Pancreas (tissue), 10 donors: ENCODE measurements at regions not wholly inside any gene's neighbourhood (a gene's known extent, or its start where the extent isn't known, plus 50 kb on each side); places are given as distances from the start of the nearest gene placed in this dataset.

Source experiments
- ATAC-seq, 4 donors: fragments of 200-7000 bp; cut with Tn5 transposase; one replicate each; pipeline versions ENCODE4 v1.8.0 to v1.9.1; 2020; ENCODE audit warnings: mild to moderate bottlenecking in 4 of 4, moderate library complexity in 4 of 4
- DNase-seq, 6 donors: peaks; one replicate each; pipeline ENCODE4 v3.0.0-alpha.2; 2020
- FAIRE-seq: peaks from 2 replicates; lab custom pipeline; 2012; peaks lifted over from hg19 to GRCh38; lab: Jason Lieb, UNC
- H3K27ac ChIP-seq, 4 donors: fragments of 200-600 bp; sonication (generic); 1 replicate in 3 of 4; 2 replicates in 1 of 4; pipeline versions ENCODE4 v1.5.0 to v1.8.0; 2020
- H3K27me3 ChIP-seq, 4 donors: fragments of 200-600 bp; one replicate each; pipeline ENCODE4 v1.8.0; 2021
- H3K36me3 ChIP-seq, 3 donors: fragments of 200-600 bp; sonication (generic) in 1 of 3; one replicate each; pipeline versions ENCODE4 v1.5.0 to v1.8.0; 2020 to 2021
- H3K4me1 ChIP-seq, 3 donors: fragments of 200-600 bp; one replicate each; pipeline ENCODE4 v1.8.0; 2021
- H3K4me3 ChIP-seq, 4 donors: fragments of 200-600 bp; sonication (generic) in 2 of 4; one replicate each; pipeline versions ENCODE4 v1.5.0 to v1.8.0; 2020 to 2021
- H3K9me3 ChIP-seq, 4 donors: fragments of 200-600 bp; one replicate each; pipeline ENCODE4 v1.8.0; 2021
- CTCF ChIP-seq, 4 donors: fragments of 200-600 bp; sonication (generic) in 3 of 4; IDR thresholded peaks; one replicate each; pipeline versions ENCODE4 v1.5.0 to v1.8.0; 2021; ENCODE audit warnings: antibody characterized with exemption in 4 of 4
- WGBS, 2 donors: extraction: QIAGEN DNeasy Blood & Tissue Kit; methylation state at CpG; one replicate each; pipeline ENCODE4 v1.1.7; 2013; 5-methylcytosine and 5-hydroxymethylcytosine counted together
- intact Hi-C, 3 donors: fragments of 100-400 bp; cut with DNase I; formaldehyde crosslinking; loops; one replicate each; pipeline versions ENCODE4 v1.11.1 to v1.14.2; 2022
- donor health status: healthy with polysubstance abuse.
- donor health status: DM: no; HTN: no; CAD: no; lungs with moderate emphysema.
- donor health status: DM: no; HTN: no; CAD: no.
- donor health status: control.
- donor health status: control.
- donor health status: Bipolar disorder and iron deficiency.
- donor health status: DM: yes; HTN: yes; CAD: no.
- donor health status: DM: no; HTN: no; CAD: no.
- donor health status: DM: no; HTN: no; CAD: no.
- donor health status: DM: yes; HTN: yes; CAD: no.

GRCh38 chr16:13638218-13638617, 281.7 kb upstream of the ERCC4 start:
- no peaks in the 10 kb centered on the region for H3K4me1 ChIP-seq
- no peaks in the 10 kb centered on the region for H3K9me3 ChIP-seq
- ATAC-seq (no peak), FAIRE-seq (no peak), DNase-seq (no peak)
- no peak overlapping the region for H3K27ac ChIP-seq
- no peak for TF ChIP-seq CTCF (IDR thresholded peaks at IDR 0.05)
- no peak overlapping the region for H3K4me3 ChIP-seq
- intact Hi-C loops, result no loop called here
- no peaks in the 10 kb centered on the region for H3K27me3 ChIP-seq
- WGBS, 2 donors, result 86 to 94% methylated on average over 2 of the region's 2 CpGs
- H3K36me3 ChIP-seq, result no peaks in the 10 kb centered on the region

- no peaks in the 10 kb centered on the region for H3K27me3 ChIP-seq
- WGBS, 2 donors, result 66 to 74% methylated on average over 3 of the region's 3 CpGs
- DNase-seq (no peak), ATAC-seq (no peak), FAIRE-seq (no peak)
- H3K4me3 ChIP-seq, result no peak overlapping the region
- H3K9me3 ChIP-seq, result no peaks in the 10 kb centered on the region
- no peaks in the 10 kb centered on the region for H3K36me3 ChIP-seq
- no peaks in the 10 kb centered on the region for H3K4me1 ChIP-seq
- intact Hi-C loops, result no loop called here
- H3K27ac ChIP-seq, result no peak overlapping the region
- no peak for TF ChIP-seq CTCF (IDR thresholded peaks at IDR 0.05)
Observed at GRCh38 chr16:13643412-13643811, 276.5 kb upstream of the ERCC4 start.

GRCh38 chr16:13645601-13646245, 274.2 kb upstream of the ERCC4 start:
- H3K36me3 ChIP-seq, result no peaks in the 10 kb centered on the region
- FAIRE-seq, result no peak
- no peak overlapping the region for H3K27ac ChIP-seq
- peak in 2 of 6 donors; percentile 5 to 31 for DNase-seq
- no peaks in the 10 kb centered on the region for H3K9me3 ChIP-seq
- TF ChIP-seq CTCF (IDR thresholded peaks at IDR 0.05), result no peak
- intact Hi-C loops, result no loop called here
- no peaks in the 10 kb centered on the region for H3K4me1 ChIP-seq
- WGBS, 2 donors, result 4 to 6% methylated on average over 6 of the region's 6 CpGs
- peak; percentile 40 to 88 (median 63) for ATAC-seq
- H3K27me3 ChIP-seq, result no peaks in the 10 kb centered on the region
- no peak overlapping the region for H3K4me3 ChIP-seq

GRCh38 chr16:13660807-13661206, 259.1 kb upstream of the ERCC4 start:
- no peak for ATAC-seq
- DNase-seq, result no peak
- H3K4me1 ChIP-seq, result no peaks in the 10 kb centered on the region
- no peaks in the 10 kb centered on the region for H3K9me3 ChIP-seq
- no peak for TF ChIP-seq CTCF (IDR thresholded peaks at IDR 0.05)
- no peak overlapping the region for H3K27ac ChIP-seq
- no peak for FAIRE-seq
- 71 to 78% methylated on average over 8 of the region's 8 CpGs for WGBS, 2 donors
- intact Hi-C loops, result no loop called here
- H3K27me3 ChIP-seq, result no peaks in the 10 kb centered on the region
- no peak overlapping the region for H3K4me3 ChIP-seq
- H3K36me3 ChIP-seq, result no peaks in the 10 kb centered on the region

- no peak overlapping the region for H3K4me3 ChIP-seq
- H3K36me3 ChIP-seq, result no peaks in the 10 kb centered on the region
- no peak for DNase-seq
- TF ChIP-seq CTCF (IDR thresholded peaks at IDR 0.05), result no peak
- no peak overlapping the region for H3K27ac ChIP-seq
- FAIRE-seq, result no peak
- no peaks in the 10 kb centered on the region for H3K4me1 ChIP-seq
- no peaks in the 10 kb centered on the region for H3K27me3 ChIP-seq
- H3K9me3 ChIP-seq, result no peaks in the 10 kb centered on the region
- intact Hi-C loops, result no loop called here
- no peak for ATAC-seq
- 10 to 38% methylated on average over 1 of the region's 1 CpG for WGBS, 2 donors
Observed at GRCh38 chr16:13665876-13666275, 254.1 kb upstream of the ERCC4 start.
